Lung (tissue), 11 donors: ENCODE measurements at regions not wholly inside any gene's neighbourhood (a gene's known extent, or its start where the extent isn't known, plus 50 kb on each side); places are given as distances from the start of the nearest gene placed in this dataset.

Experiments
- ATAC-seq: fragments of 200-7000 bp; cut with Tn5 transposase; one replicate; pipeline ENCODE4 v1.9.1; 2020; ENCODE audit warnings: moderate number of reproducible peaks; ENCODE audit not compliant: insufficient read depth, low FRiP score
- DNase-seq, 3 donors: peaks; one replicate each; pipeline ENCODE4 v3.0.0-alpha.2; 2013 to 2017
- H3K27ac ChIP-seq, 2 donors: one replicate each; pipeline ENCODE4 v1.5.1; 2013; ENCODE audit warnings: mild to moderate bottlenecking in 2 of 2, moderate library complexity in 2 of 2, control low read depth in 1 of 2, inconsistent platforms in 1 of 2, low read depth in 1 of 2, low read length in 1 of 2
- H3K27me3 ChIP-seq, 3 donors: one replicate each; pipeline ENCODE4 v1.5.1; 2013; ENCODE audit warnings: low read length in 2 of 3; ENCODE audit not compliant: control insufficient read depth in 3 of 3, insufficient read depth in 3 of 3
- H3K36me3 ChIP-seq, 4 donors: one replicate each; pipeline ENCODE4 v1.5.1; 2013; ENCODE audit warnings: low read length in 4 of 4, mild to moderate bottlenecking in 1 of 4, moderate library complexity in 1 of 4; ENCODE audit not compliant: control insufficient read depth in 4 of 4, insufficient read depth in 4 of 4
- H3K4me1 ChIP-seq, 5 donors: one replicate each; pipeline ENCODE4 v1.5.1; 2013; ENCODE audit warnings: low read length in 5 of 5, mild to moderate bottlenecking in 2 of 5, moderate library complexity in 1 of 5; ENCODE audit not compliant: control insufficient read depth in 5 of 5, insufficient read depth in 5 of 5
- H3K4me3 ChIP-seq: one replicate; pipeline ENCODE4 v1.5.1; 2013; ENCODE audit warnings: mild to moderate bottlenecking, control low read depth, moderate library complexity
- H3K9ac ChIP-seq, 2 donors: one replicate each; pipeline ENCODE4 v1.5.1; 2013; ENCODE audit warnings: low read length in 2 of 2, control low read depth in 1 of 2; ENCODE audit not compliant: insufficient read depth in 1 of 2
- H3K9me3 ChIP-seq, 4 donors: one replicate each; pipeline ENCODE4 v1.5.1; 2013; ENCODE audit warnings: low read length in 3 of 4, mild to moderate bottlenecking in 1 of 4, moderate library complexity in 1 of 4; ENCODE audit not compliant: control insufficient read depth in 4 of 4, insufficient read depth in 3 of 4
- WGBS, 2 donors: extraction: QIAGEN DNeasy Blood & Tissue Kit; methylation state at CpG; one replicate each; pipeline ENCODE4 v1.1.7; 2013; 5-methylcytosine and 5-hydroxymethylcytosine counted together
- TF ChIP-seq, protein P1 (sequence below): IDR thresholded peaks from 2 replicates; pipeline ENCODE4 v1.5.1; 2012; ENCODE audit warnings: mild to moderate bottlenecking; ENCODE audit errors: control extremely low read depth, extremely low read depth
- donor health status: control.
- donor health status: control.
- donor health status: Bipolar disorder and iron deficiency.
- donor health status: healthy.
- donor health status: DM: yes; HTN: yes; CAD: no.

DNA sequence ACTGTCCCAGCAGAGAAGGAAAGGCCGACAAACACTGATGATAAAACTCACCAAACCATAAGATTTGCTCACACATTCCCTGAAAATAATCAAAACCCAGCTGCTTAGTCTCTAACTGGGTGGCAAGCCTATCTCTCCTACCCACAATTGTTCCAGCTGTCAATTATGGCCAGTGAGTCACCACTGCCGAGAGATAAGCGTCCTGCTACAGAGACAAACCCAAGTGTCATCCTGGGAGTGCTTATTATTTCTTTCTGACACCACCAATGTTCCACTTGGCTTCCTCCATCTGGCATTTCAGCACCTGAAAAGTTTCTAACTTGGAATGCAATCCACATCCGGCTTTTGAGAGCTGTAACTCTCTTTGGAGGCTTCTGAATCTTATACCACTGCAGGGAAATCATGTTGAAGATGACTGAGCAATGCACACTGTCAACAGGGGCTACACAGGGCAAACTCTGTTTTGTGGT, 51.5 kb upstream of the VAV3 start:
- Histone ChIP-seq H3K36me3 (no peaks in the 10 kb centered on the region), H3K27ac (no peak overlapping the region), H3K4me1 (peaks cover 0 to 1% (median 0%) of the 10 kb centered on the region in 5 donors), H3K4me3 (no peak overlapping the region), H3K9ac (no peak overlapping the region), H3K27me3 (no peaks in the 10 kb centered on the region), H3K9me3 (no peaks in the 10 kb centered on the region)
- TF ChIP-seq, protein P1, sequence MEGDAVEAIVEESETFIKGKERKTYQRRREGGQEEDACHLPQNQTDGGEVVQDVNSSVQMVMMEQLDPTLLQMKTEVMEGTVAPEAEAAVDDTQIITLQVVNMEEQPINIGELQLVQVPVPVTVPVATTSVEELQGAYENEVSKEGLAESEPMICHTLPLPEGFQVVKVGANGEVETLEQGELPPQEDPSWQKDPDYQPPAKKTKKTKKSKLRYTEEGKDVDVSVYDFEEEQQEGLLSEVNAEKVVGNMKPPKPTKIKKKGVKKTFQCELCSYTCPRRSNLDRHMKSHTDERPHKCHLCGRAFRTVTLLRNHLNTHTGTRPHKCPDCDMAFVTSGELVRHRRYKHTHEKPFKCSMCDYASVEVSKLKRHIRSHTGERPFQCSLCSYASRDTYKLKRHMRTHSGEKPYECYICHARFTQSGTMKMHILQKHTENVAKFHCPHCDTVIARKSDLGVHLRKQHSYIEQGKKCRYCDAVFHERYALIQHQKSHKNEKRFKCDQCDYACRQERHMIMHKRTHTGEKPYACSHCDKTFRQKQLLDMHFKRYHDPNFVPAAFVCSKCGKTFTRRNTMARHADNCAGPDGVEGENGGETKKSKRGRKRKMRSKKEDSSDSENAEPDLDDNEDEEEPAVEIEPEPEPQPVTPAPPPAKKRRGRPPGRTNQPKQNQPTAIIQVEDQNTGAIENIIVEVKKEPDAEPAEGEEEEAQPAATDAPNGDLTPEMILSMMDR, result no peak
- 32 to 48% methylated on average over 4 of the region's 4 CpGs for WGBS, 2 donors
- no peak for DNase-seq
- peak; percentile 58 for ATAC-seq
